ENCODE measurements at regions not wholly inside any gene's neighbourhood (a gene's known extent, or its start where the extent isn't known, plus 50 kb on each side); places are given as distances from the start of the nearest gene placed in this dataset.
"Not testable (repeated sequence)": the region's sequence is repeated elsewhere in the genome, so short reads cannot be mapped to it uniquely, and the experiment has no call there.

DNA sequence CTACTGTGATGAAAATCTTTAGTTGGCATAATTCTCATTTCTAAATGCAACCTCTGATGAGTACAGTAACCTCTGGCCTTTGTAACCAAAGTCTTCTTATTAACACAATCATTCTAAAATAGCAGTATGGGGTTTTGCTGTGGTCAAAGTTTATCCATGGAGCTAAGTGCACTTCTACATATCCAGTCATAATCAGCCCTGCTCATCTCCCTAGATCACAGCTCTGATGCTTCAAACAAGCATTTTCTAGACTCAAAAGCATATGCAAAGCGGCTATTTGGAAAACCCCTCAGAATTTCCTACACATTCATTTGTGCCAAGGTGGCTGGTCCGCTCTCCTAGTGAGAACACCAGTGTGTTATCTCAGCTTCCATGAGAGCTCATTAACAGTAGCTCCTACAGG lies 418.6 kb downstream of the MRPL39 start:
- no peaks in the 10 kb centered on the region for H3K9me3 ChIP-seq (ENCODE audit: insufficient read depth, low read depth, low read length)
- no CpG with 5 or more reads among the region's 2 CpGs for WGBS (ENCODE audit: extremely low coverage, insufficient coverage, insufficient read length)

GRCh38 chr21:25186273-25186672 lies 421.0 kb downstream of the MRPL39 start:
- Histone ChIP-seq H4K8ac (ENCODE audit: low read depth, low read length) (no peak overlapping the region), H4K91ac (ENCODE audit: low read depth, low read length) (no peak overlapping the region), H2AFZ (ENCODE audit: insufficient read depth, low read length, poor library complexity) (no peak overlapping the region), H3K79me2 (ENCODE audit: control insufficient read depth, insufficient read depth, low read length, poor library complexity) (no peaks in the 10 kb centered on the region), H3K4me2 (ENCODE audit: low read length) (no peak overlapping the region), H3K23ac (ENCODE audit: low read length) (no peak overlapping the region), H3K27me3 (ENCODE audit: insufficient read depth, low read length) (no peaks in the 10 kb centered on the region), H3K36me3 (ENCODE audit: control insufficient read depth in 1 of 2, insufficient read depth in 2 of 2, low read length in 2 of 2) (no peaks in the 10 kb centered on the region), H3K9me3 (ENCODE audit: insufficient read depth, low read depth, low read length) (no peaks in the 10 kb centered on the region), H3K79me1 (ENCODE audit: low read length) (no peaks in the 10 kb centered on the region), H4K12ac (ENCODE audit: low read depth, low read length) (no peak overlapping the region), H2BK120ac (ENCODE audit: insufficient read depth, low read length, poor library complexity) (no peak overlapping the region), H3K18ac (ENCODE audit: low read length) (no peak overlapping the region), H3K27ac (ENCODE audit: low read depth, low read length) (no peak overlapping the region), H3K14ac (ENCODE audit: low read length) (no peak overlapping the region), H3K4me3 (ENCODE audit: low read depth, low read length) (no peak overlapping the region), H2AK5ac (ENCODE audit: low read length) (no peak overlapping the region), H2BK5ac (ENCODE audit: low read depth, low read length, poor library complexity) (no peak overlapping the region), H3K4ac (ENCODE audit: low read depth, low read length) (no peak overlapping the region), H2BK12ac (ENCODE audit: low read length) (no peak overlapping the region), H3K4me1 (ENCODE audit: control insufficient read depth in 1 of 2, insufficient read depth in 2 of 2, low read length in 2 of 2) (no peaks in the 10 kb centered on the region), H3K9ac (ENCODE audit: low read length) (no peak overlapping the region)
- no peak for DNase-seq

More for the DNA sequence above, 418.6 kb downstream of the MRPL39 start:
- H3K79me1 ChIP-seq (ENCODE audit: low read length): no peaks in the 10 kb centered on the region
- no peak overlapping the region for H4K91ac ChIP-seq (ENCODE audit: low read depth, low read length)
- H3K27ac ChIP-seq (ENCODE audit: low read depth, low read length): no peak overlapping the region
- no peaks in the 10 kb centered on the region for H3K79me2 ChIP-seq (ENCODE audit: control insufficient read depth, insufficient read depth, low read length, poor library complexity)
- no peaks in the 10 kb centered on the region for H3K27me3 ChIP-seq (ENCODE audit: insufficient read depth, low read length)
- no peak overlapping the region for H3K9ac ChIP-seq (ENCODE audit: low read length)
- no peak overlapping the region for H3K23ac ChIP-seq (ENCODE audit: low read length)
- no peaks in the 10 kb centered on the region for H3K36me3 ChIP-seq (ENCODE audit: control insufficient read depth in 1 of 2, insufficient read depth in 2 of 2, low read length in 2 of 2)
- H3K4me3 ChIP-seq (ENCODE audit: low read depth, low read length): no peak overlapping the region
- no peak overlapping the region for H3K18ac ChIP-seq (ENCODE audit: low read length)
- H2BK12ac ChIP-seq (ENCODE audit: low read length): no peak overlapping the region
- H2AFZ ChIP-seq (ENCODE audit: insufficient read depth, low read length, poor library complexity): no peak overlapping the region
- H3K4me2 ChIP-seq (ENCODE audit: low read length): no peak overlapping the region
- no peak overlapping the region for H2BK120ac ChIP-seq (ENCODE audit: insufficient read depth, low read length, poor library complexity)
- no peak overlapping the region for H4K8ac ChIP-seq (ENCODE audit: low read depth, low read length)
- no peaks in the 10 kb centered on the region for H3K4me1 ChIP-seq (ENCODE audit: control insufficient read depth in 1 of 2, insufficient read depth in 2 of 2, low read length in 2 of 2)
- no peak overlapping the region for H2AK5ac ChIP-seq (ENCODE audit: low read length)
- no peak for DNase-seq
- H4K12ac ChIP-seq (ENCODE audit: low read depth, low read length): no peak overlapping the region
- no peak overlapping the region for H3K4ac ChIP-seq (ENCODE audit: low read depth, low read length)
- no peak overlapping the region for H3K14ac ChIP-seq (ENCODE audit: low read length)
- H2BK5ac ChIP-seq (ENCODE audit: low read depth, low read length, poor library complexity): no peak overlapping the region

GRCh38 chr21:25183577-25183976 lies 423.7 kb downstream of the MRPL39 start:
- Histone ChIP-seq H3K4me3 (ENCODE audit: low read depth, low read length) (no peak overlapping the region), H3K79me1 (ENCODE audit: low read length) (no peaks in the 10 kb centered on the region), H2BK5ac (ENCODE audit: low read depth, low read length, poor library complexity) (no peak overlapping the region)

GRCh38 chr21:25181690-25182089 lies 425.6 kb downstream of the MRPL39 start:
- H2AK5ac ChIP-seq (ENCODE audit: low read length); H2BK120ac ChIP-seq (ENCODE audit: insufficient read depth, low read length, poor library complexity); H3K79me2 ChIP-seq (ENCODE audit: control insufficient read depth, insufficient read depth, low read length, poor library complexity); H3K4me2 ChIP-seq (ENCODE audit: low read length); H3K79me1 ChIP-seq (ENCODE audit: low read length); H2BK5ac ChIP-seq (ENCODE audit: low read depth, low read length, poor library complexity); H3K23ac ChIP-seq (ENCODE audit: low read length); H3K4me1 ChIP-seq (ENCODE audit: control insufficient read depth in 1 of 2, insufficient read depth in 2 of 2, low read length in 2 of 2); H3K9me3 ChIP-seq (ENCODE audit: insufficient read depth, low read depth, low read length); H3K4me3 ChIP-seq (ENCODE audit: low read depth, low read length); H3K27me3 ChIP-seq (ENCODE audit: insufficient read depth, low read length); H3K27ac ChIP-seq (ENCODE audit: low read depth, low read length); H4K12ac ChIP-seq (ENCODE audit: low read depth, low read length); H2BK12ac ChIP-seq (ENCODE audit: low read length); H2AFZ ChIP-seq (ENCODE audit: insufficient read depth, low read length, poor library complexity); H3K14ac ChIP-seq (ENCODE audit: low read length); H4K8ac ChIP-seq (ENCODE audit: low read depth, low read length); H3K9ac ChIP-seq (ENCODE audit: low read length); H3K36me3 ChIP-seq (ENCODE audit: control insufficient read depth in 1 of 2, insufficient read depth in 2 of 2, low read length in 2 of 2); H3K4ac ChIP-seq (ENCODE audit: low read depth, low read length); H3K18ac ChIP-seq (ENCODE audit: low read length); H4K91ac ChIP-seq (ENCODE audit: low read depth, low read length); DNase-seq: not testable (repeated sequence)
- no CpG with 5 or more reads among the region's 3 CpGs for WGBS (ENCODE audit: extremely low coverage, insufficient coverage, insufficient read length)

More at GRCh38 chr21:25183577-25183976, 423.7 kb downstream of the MRPL39 start:
- Histone ChIP-seq H2BK12ac (ENCODE audit: low read length) (no peak overlapping the region), H3K27ac (ENCODE audit: low read depth, low read length) (no peak overlapping the region), H3K18ac (ENCODE audit: low read length) (no peak overlapping the region), H3K9ac (ENCODE audit: low read length) (no peak overlapping the region), H3K4me1 (ENCODE audit: control insufficient read depth in 1 of 2, insufficient read depth in 2 of 2, low read length in 2 of 2) (no peaks in the 10 kb centered on the region), H3K27me3 (ENCODE audit: insufficient read depth, low read length) (no peaks in the 10 kb centered on the region), H2AK5ac (ENCODE audit: low read length) (no peak overlapping the region), H2BK120ac (ENCODE audit: insufficient read depth, low read length, poor library complexity) (no peak overlapping the region), H4K91ac (ENCODE audit: low read depth, low read length) (no peak overlapping the region), H2AFZ (ENCODE audit: insufficient read depth, low read length, poor library complexity) (no peak overlapping the region), H3K4ac (ENCODE audit: low read depth, low read length) (no peak overlapping the region), H3K36me3 (ENCODE audit: control insufficient read depth in 1 of 2, insufficient read depth in 2 of 2, low read length in 2 of 2) (no peaks in the 10 kb centered on the region), H3K23ac (ENCODE audit: low read length) (no peak overlapping the region), H4K12ac (ENCODE audit: low read depth, low read length) (no peak overlapping the region), H4K8ac (ENCODE audit: low read depth, low read length) (no peak overlapping the region), H3K79me2 (ENCODE audit: control insufficient read depth, insufficient read depth, low read length, poor library complexity) (no peaks in the 10 kb centered on the region), H3K4me2 (ENCODE audit: low read length) (no peak overlapping the region), H3K9me3 (ENCODE audit: insufficient read depth, low read depth, low read length) (no peaks in the 10 kb centered on the region), H3K14ac (ENCODE audit: low read length) (no peak overlapping the region)
- no CpG with 5 or more reads among the region's 3 CpGs for WGBS (ENCODE audit: extremely low coverage, insufficient coverage, insufficient read length)
- DNase-seq: no peak
